ENCODE measurements at regions not wholly inside any gene's neighbourhood (a gene's known extent, or its start where the extent isn't known, plus 50 kb on each side); places are given as distances from the start of the nearest gene placed in this dataset.

- H3K4me3 ChIP-seq (IDR thresholded peaks at IDR 0.05; ENCODE audit: insufficient read depth, low read depth, low read length), result no peak overlapping the region
- H4K20me1 ChIP-seq (ENCODE audit: insufficient read depth), result no peaks in the 10 kb centered on the region
- no peak for TF ChIP-seq CTCF (conservative IDR thresholded peaks at IDR 0.05; ENCODE audit: low read depth, low read length)
- H3K36me3 ChIP-seq (ENCODE audit: insufficient read depth), result no peaks in the 10 kb centered on the region
- no peaks in the 10 kb centered on the region for H3K4me1 ChIP-seq (ENCODE audit: low read depth, poor library complexity, severe bottlenecking)
- H3K4me2 ChIP-seq, result no peak overlapping the region
- H3K9ac ChIP-seq, result no peak overlapping the region
- H3K79me2 ChIP-seq (ENCODE audit: insufficient read depth, low read depth), result no peaks in the 10 kb centered on the region
- H2AFZ ChIP-seq (ENCODE audit: low read depth), result no peak overlapping the region
- no peaks in the 10 kb centered on the region for H3K27me3 ChIP-seq (ENCODE audit: insufficient read depth, low read depth)
- no peak overlapping the region for H3K27ac ChIP-seq
Observed at GRCh38 chr10:130637089-130637676, 501.0 kb downstream of the GLRX3 start.

- Histone ChIP-seq H3K4me1 (ENCODE audit: low read depth, poor library complexity, severe bottlenecking) (no peaks in the 10 kb centered on the region), H4K20me1 (ENCODE audit: insufficient read depth) (no peaks in the 10 kb centered on the region), H3K4me3 (IDR thresholded peaks at IDR 0.05; ENCODE audit: insufficient read depth, low read depth, low read length) (no peak overlapping the region), H3K27ac (no peak overlapping the region), H3K36me3 (ENCODE audit: insufficient read depth) (no peaks in the 10 kb centered on the region), H3K9ac (no peak overlapping the region), H3K79me2 (ENCODE audit: insufficient read depth, low read depth) (no peaks in the 10 kb centered on the region), H3K27me3 (ENCODE audit: insufficient read depth, low read depth) (no peaks in the 10 kb centered on the region), H2AFZ (ENCODE audit: low read depth) (no peak overlapping the region), H3K4me2 (no peak overlapping the region)
- no peak for TF ChIP-seq CTCF (conservative IDR thresholded peaks at IDR 0.05; ENCODE audit: low read depth, low read length)
Observed at GRCh38 chr10:130638991-130639390, 502.8 kb downstream of the GLRX3 start.

GRCh38 chr10:130642926-130643325 is 506.7 kb downstream of the GLRX3 start:
- no peak overlapping the region for H3K4me3 ChIP-seq (IDR thresholded peaks at IDR 0.05; ENCODE audit: insufficient read depth, low read depth, low read length)
- no peaks in the 10 kb centered on the region for H3K36me3 ChIP-seq (ENCODE audit: insufficient read depth)
- no peak for TF ChIP-seq CTCF (conservative IDR thresholded peaks at IDR 0.05; ENCODE audit: low read depth, low read length)
- H3K27ac ChIP-seq, result no peak overlapping the region
- H3K79me2 ChIP-seq (ENCODE audit: insufficient read depth, low read depth), result no peaks in the 10 kb centered on the region
- H3K9ac ChIP-seq, result no peak overlapping the region
- H3K4me1 ChIP-seq (ENCODE audit: low read depth, poor library complexity, severe bottlenecking), result no peaks in the 10 kb centered on the region
- H3K4me2 ChIP-seq, result no peak overlapping the region
- no peak overlapping the region for H2AFZ ChIP-seq (ENCODE audit: low read depth)
- no peaks in the 10 kb centered on the region for H4K20me1 ChIP-seq (ENCODE audit: insufficient read depth)
- H3K27me3 ChIP-seq (ENCODE audit: insufficient read depth, low read depth), result no peaks in the 10 kb centered on the region

- Histone ChIP-seq H3K27me3 (ENCODE audit: insufficient read depth, low read depth) (no peaks in the 10 kb centered on the region), H3K9ac (no peak overlapping the region), H4K20me1 (ENCODE audit: insufficient read depth) (no peaks in the 10 kb centered on the region), H3K4me2 (no peak overlapping the region), H3K4me3 (IDR thresholded peaks at IDR 0.05; ENCODE audit: insufficient read depth, low read depth, low read length) (no peak overlapping the region), H2AFZ (ENCODE audit: low read depth) (no peak overlapping the region), H3K4me1 (ENCODE audit: low read depth, poor library complexity, severe bottlenecking) (no peaks in the 10 kb centered on the region), H3K36me3 (ENCODE audit: insufficient read depth) (no peaks in the 10 kb centered on the region), H3K79me2 (ENCODE audit: insufficient read depth, low read depth) (no peaks in the 10 kb centered on the region), H3K27ac (no peak overlapping the region)
- TF ChIP-seq CTCF (conservative IDR thresholded peaks at IDR 0.05; ENCODE audit: low read depth, low read length), result no peak
Observed at GRCh38 chr10:130647341-130647740, 511.1 kb downstream of the GLRX3 start.

Measured in KMS-11 (cell line).